HCT116 (cell line): ENCODE measurements at regions not wholly inside any gene's neighbourhood (a gene's known extent, or its start where the extent isn't known, plus 50 kb on each side); places are given as distances from the start of the nearest gene placed in this dataset.

ENCODE experiments used
- ATAC-seq: fragments of 200-7000 bp; cut with Tn5 transposase; 2 replicates; pipeline ENCODE4 v1.9.1; 2020; ENCODE audit warnings: mild to moderate bottlenecking, moderate library complexity
- BruUV-seq: library from RNA; stranded (reverse); fragments of 400-500 nt; replicated peaks from 2 replicates; lab custom pipeline; 2021; lab: Mats Ljungman, UMichigan
- CTCF ChIA-PET: fragments of 300-600 bp; sonication (Branson Sonifier 250); formaldehyde crosslinking; loops from one replicate; lab custom pipeline; 2021; ENCODE audit warnings: antibody characterized with exemption; lab: Charles Lee
- POLR2A ChIA-PET: fragments of 300-600, 350-600 bp; sonication (Branson Sonifier 250); formaldehyde crosslinking; loops from one replicate; lab custom pipeline; 2021; ENCODE audit warnings: antibody characterized with exemption; lab: Charles Lee
- RAD21 ChIA-PET, 2 experiments: fragments of 300-600 bp; sonication (Branson Sonifier 250); formaldehyde crosslinking; loops; one replicate each; lab custom pipeline; 2023; ENCODE audit warnings: low total read pairs in 2 of 2; ENCODE audit not compliant: uncharacterized antibody in 2 of 2, unreplicated experiment in 2 of 2, low non-redundant PET in 1 of 2; lab: Charles Lee
- DNase-seq: peaks from one replicate; pipeline ENCODE4 v3.0.0-alpha.2; 2010; ENCODE audit warnings: low read depth, low spot score
- H2AFZ ChIP-seq: fragments of 200-600 bp; shearing (Covaris generic), sonication (generic); 2 replicates; pipeline ENCODE4 v1.6.1; 2017; ENCODE audit warnings: low read depth, mixed run types, mixed read lengths, antibody characterized with exemption, low read length; ENCODE audit not compliant: poor library complexity, severe bottlenecking
- H3K27ac ChIP-seq: 2 replicates; pipeline ENCODE4 v1.5.1; 2012; ENCODE audit warnings: low read depth, low read length
- H3K27me3 ChIP-seq: fragments of 200-600 bp; sonication (generic); 2 replicates; pipeline ENCODE4 v1.6.1; 2016; ENCODE audit warnings: mixed run types, low read length, mixed read lengths; ENCODE audit not compliant: insufficient read depth
- H3K36me3 ChIP-seq, 2 experiments: fragments of 200-500 bp in 1 of 2; fragments of 200-600 bp in 1 of 2; sonication (Bioruptor generic) in 1 of 2; sonication (generic) in 1 of 2; 2 replicates each; pipeline versions ENCODE4 v1.5.1 to v1.6.1; 2014 to 2016; ENCODE audit warnings: low read length in 2 of 2, inconsistent platforms in 1 of 2, mixed read lengths in 1 of 2, mixed run types in 1 of 2; ENCODE audit not compliant: insufficient read depth in 2 of 2, control insufficient read depth in 1 of 2
- H3K4me1 ChIP-seq, 2 experiments: fragments of 200-600 bp in 1 of 2; sonication (generic) in 1 of 2; 2 replicates each; pipeline versions ENCODE4 v1.5.1 to v1.6.1; 2012 to 2017; ENCODE audit warnings: low read length in 2 of 2, inconsistent platforms in 1 of 2, mild to moderate bottlenecking in 1 of 2, mixed read lengths in 1 of 2, mixed run types in 1 of 2, moderate library complexity in 1 of 2; ENCODE audit not compliant: insufficient read depth in 2 of 2, control insufficient read depth in 1 of 2
- H3K4me2 ChIP-seq: fragments of 200-600 bp; sonication (generic); 2 replicates; pipeline ENCODE4 v1.6.1; 2017; ENCODE audit warnings: mixed run types, low read length, mixed read lengths
- H3K4me3 ChIP-seq, 2 experiments: fragments of 200-600 bp in 1 of 2; sonication (generic) in 1 of 2; replicated peaks in 1 of 2; 2 replicates each; pipeline ENCODE4 v1.5.1; 2011 to 2016; ENCODE audit warnings: low read length in 2 of 2, control low read depth in 1 of 2, low read depth in 1 of 2, mild to moderate bottlenecking in 1 of 2, mixed read lengths in 1 of 2, mixed run types in 1 of 2
- H3K79me2 ChIP-seq: fragments of 200-600 bp; sonication (generic); 2 replicates; pipeline ENCODE4 v1.6.1; 2017; ENCODE audit warnings: mild to moderate bottlenecking, mixed run types, low read length, moderate library complexity, mixed read lengths; ENCODE audit not compliant: insufficient read depth
- H3K9ac ChIP-seq: fragments of 200-600 bp; sonication (generic); 2 replicates; pipeline ENCODE4 v1.6.1; 2016; ENCODE audit warnings: low read length, mixed read lengths
- H3K9me2 ChIP-seq: fragments of 200-600 bp; sonication (generic), shearing (Covaris generic); 2 replicates; pipeline ENCODE4 v1.6.1; 2017; ENCODE audit warnings: mixed run types, mild to moderate bottlenecking, moderate library complexity; ENCODE audit not compliant: insufficient read depth
- H3K9me3 ChIP-seq, 2 experiments: fragments of 200-500 bp in 1 of 2; fragments of 200-600 bp in 1 of 2; sonication (Bioruptor generic) in 1 of 2; sonication (generic) in 1 of 2; 2 replicates each; pipeline ENCODE4 v1.6.1; 2014 to 2017; ENCODE audit warnings: low read length in 2 of 2, mixed read lengths in 2 of 2, inconsistent platforms in 1 of 2, low read depth in 1 of 2, mild to moderate bottlenecking in 1 of 2, mixed run types in 1 of 2, moderate library complexity in 1 of 2; ENCODE audit not compliant: control insufficient read depth in 1 of 2, insufficient read depth in 1 of 2
- H4K20me1 ChIP-seq: fragments of 200-600 bp; sonication (generic), shearing (Covaris generic); 2 replicates; pipeline ENCODE4 v1.6.1; 2017; ENCODE audit warnings: mixed run types, mild to moderate bottlenecking, moderate library complexity; ENCODE audit not compliant: insufficient read depth
- CBX3 ChIP-seq: IDR thresholded peaks from 2 replicates; pipeline ENCODE4 v1.6.1; 2012; ENCODE audit warnings: low read depth
- JUND ChIP-seq: IDR thresholded peaks from 2 replicates; pipeline ENCODE4 v1.6.1; 2012
- POLR2AphosphoS5 ChIP-seq: IDR thresholded peaks from 2 replicates; pipeline ENCODE4 v1.6.1; 2011; ENCODE audit warnings: mild to moderate bottlenecking, low read depth, low read length, moderate library complexity
- SIN3A ChIP-seq: IDR thresholded peaks from 2 replicates; pipeline ENCODE4 v1.6.1; 2012; ENCODE audit warnings: low read depth
- intact Hi-C: fragments of 100-400 bp; cut with micrococcal nuclease; formaldehyde crosslinking; loops from 2 replicates; pipeline ENCODE4 v1.10.0; 2022
- TF ChIP-seq, protein P1 (sequence below): IDR thresholded peaks from 2 replicates; pipeline ENCODE4 v1.6.1; 2012; ENCODE audit warnings: low read depth
- TF ChIP-seq, protein P2 (sequence below): IDR thresholded peaks from 2 replicates; pipeline ENCODE4 v1.6.1; 2012
- TF ChIP-seq, protein P3 (sequence below): IDR thresholded peaks from 2 replicates; pipeline ENCODE4 v1.6.1; 2012

DNA sequence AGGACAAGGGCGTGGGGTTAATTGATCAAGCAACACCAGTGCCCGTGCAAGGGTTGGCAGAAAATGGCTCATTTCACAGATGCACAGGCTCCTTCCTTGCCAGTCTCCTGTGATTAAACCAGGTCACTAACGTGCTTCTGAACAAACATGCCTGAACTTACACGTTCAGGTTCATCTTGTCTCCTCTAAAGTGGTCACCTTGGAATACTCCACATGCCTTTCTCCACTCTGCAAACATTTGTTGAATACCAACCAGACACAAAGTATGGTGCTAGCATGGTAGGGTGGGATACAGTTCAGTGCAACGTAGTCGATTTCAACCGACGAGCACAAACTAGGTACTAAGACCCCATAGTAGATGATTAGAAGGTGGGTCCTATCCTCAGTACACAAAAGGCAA lies 72.6 kb upstream of the PTPRT start:
- Histone ChIP-seq H3K9me3 (no peaks in the 10 kb centered on the region), H3K79me2 (no peaks in the 10 kb centered on the region), H3K27ac (no peak overlapping the region), H4K20me1 (no peaks in the 10 kb centered on the region), H3K9me2 (no peaks in the 10 kb centered on the region), H2AFZ (no peak overlapping the region), H3K36me3 (no peaks in the 10 kb centered on the region), H3K9ac (no peak overlapping the region), H3K4me2 (no peak overlapping the region), H3K27me3 (peaks cover 3% of the 10 kb centered on the region; the same call in 1 of the 2 replicates), H3K4me1 (no peaks in the 10 kb centered on the region), H3K4me3 (no peak overlapping the region)
- RAD21 ChIA-PET: no interaction called here
- ATAC-seq: no peak
- no TSS peak for BruUV-seq
- CTCF ChIA-PET: no interaction called here
- POLR2A ChIA-PET: no interaction called here
- intact Hi-C loops: no loop called here
- no peak for DNase-seq
- TF ChIP-seq, protein P1, sequence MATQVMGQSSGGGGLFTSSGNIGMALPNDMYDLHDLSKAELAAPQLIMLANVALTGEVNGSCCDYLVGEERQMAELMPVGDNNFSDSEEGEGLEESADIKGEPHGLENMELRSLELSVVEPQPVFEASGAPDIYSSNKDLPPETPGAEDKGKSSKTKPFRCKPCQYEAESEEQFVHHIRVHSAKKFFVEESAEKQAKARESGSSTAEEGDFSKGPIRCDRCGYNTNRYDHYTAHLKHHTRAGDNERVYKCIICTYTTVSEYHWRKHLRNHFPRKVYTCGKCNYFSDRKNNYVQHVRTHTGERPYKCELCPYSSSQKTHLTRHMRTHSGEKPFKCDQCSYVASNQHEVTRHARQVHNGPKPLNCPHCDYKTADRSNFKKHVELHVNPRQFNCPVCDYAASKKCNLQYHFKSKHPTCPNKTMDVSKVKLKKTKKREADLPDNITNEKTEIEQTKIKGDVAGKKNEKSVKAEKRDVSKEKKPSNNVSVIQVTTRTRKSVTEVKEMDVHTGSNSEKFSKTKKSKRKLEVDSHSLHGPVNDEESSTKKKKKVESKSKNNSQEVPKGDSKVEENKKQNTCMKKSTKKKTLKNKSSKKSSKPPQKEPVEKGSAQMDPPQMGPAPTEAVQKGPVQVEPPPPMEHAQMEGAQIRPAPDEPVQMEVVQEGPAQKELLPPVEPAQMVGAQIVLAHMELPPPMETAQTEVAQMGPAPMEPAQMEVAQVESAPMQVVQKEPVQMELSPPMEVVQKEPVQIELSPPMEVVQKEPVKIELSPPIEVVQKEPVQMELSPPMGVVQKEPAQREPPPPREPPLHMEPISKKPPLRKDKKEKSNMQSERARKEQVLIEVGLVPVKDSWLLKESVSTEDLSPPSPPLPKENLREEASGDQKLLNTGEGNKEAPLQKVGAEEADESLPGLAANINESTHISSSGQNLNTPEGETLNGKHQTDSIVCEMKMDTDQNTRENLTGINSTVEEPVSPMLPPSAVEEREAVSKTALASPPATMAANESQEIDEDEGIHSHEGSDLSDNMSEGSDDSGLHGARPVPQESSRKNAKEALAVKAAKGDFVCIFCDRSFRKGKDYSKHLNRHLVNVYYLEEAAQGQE: no peak
- TF ChIP-seq, protein P2, sequence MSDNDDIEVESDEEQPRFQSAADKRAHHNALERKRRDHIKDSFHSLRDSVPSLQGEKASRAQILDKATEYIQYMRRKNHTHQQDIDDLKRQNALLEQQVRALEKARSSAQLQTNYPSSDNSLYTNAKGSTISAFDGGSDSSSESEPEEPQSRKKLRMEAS: no peak
- TF ChIP-seq, protein P3, sequence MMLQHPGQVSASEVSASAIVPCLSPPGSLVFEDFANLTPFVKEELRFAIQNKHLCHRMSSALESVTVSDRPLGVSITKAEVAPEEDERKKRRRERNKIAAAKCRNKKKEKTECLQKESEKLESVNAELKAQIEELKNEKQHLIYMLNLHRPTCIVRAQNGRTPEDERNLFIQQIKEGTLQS: no peak
- TF ChIP-seq SIN3A (no peak), POLR2AphosphoS5 (no peak), CBX3 (no peak), JUND (no peak)
